ENCODE measurements at regions not wholly inside any gene's neighbourhood (a gene's known extent, or its start where the extent isn't known, plus 50 kb on each side); places are given as distances from the start of the nearest gene placed in this dataset.

- Mint-ChIP-seq H3K27me3 (peaks cover 2 to 22% (median 13%) of the 10 kb centered on the region in 5 donors), H3K4me3 (no peak overlapping the region), H3K36me3 (no peaks in the 10 kb centered on the region), H3K27ac (no peak overlapping the region), H3K4me1 (no peaks in the 10 kb centered on the region), H3K9me3 (peaks cover 0 to 8% (median 2%) of the 10 kb centered on the region in 9 donors)
- POLR2A ChIA-PET = no interaction called here
- ATAC-seq (no peak), DNase-seq (no peak)
These were observed 658.4 kb upstream of the CELF2 start for GRCh38 chr10:10359263-10359662.

DNA sequence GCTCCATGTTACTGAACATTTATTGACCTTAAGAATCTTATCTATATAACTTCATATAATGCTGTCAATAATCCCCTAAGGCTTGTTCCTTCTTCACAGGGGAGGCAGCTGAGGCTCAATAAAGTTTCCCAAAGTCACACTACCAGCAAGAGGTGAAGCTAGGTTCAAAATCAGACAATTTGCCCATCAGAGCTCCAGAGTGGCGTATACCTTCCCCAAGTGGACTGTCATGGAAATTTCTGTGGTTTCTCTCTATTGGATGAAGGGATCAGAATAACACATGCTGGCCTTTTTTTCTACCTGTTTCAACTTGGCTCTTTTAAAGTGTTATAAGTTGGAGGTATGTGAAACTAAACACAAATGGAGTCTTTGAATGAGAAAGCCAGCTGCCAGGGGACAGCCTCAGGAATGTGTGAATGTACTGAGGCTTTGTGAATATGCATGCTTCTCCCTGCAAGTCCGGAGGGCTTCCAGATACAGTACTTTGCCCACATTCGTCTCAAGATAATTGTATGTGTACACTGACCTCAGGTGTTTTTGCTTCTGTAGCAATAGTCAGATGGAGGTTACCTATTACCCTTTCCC lies 656.3 kb upstream of the CELF2 start:
- DNase-seq (no peak), ATAC-seq (no peak)
- Mint-ChIP-seq H3K27me3 (peaks cover 2 to 22% (median 15%) of the 10 kb centered on the region in 5 donors), H3K9me3 (peaks cover 0 to 8% (median 2%) of the 10 kb centered on the region in 9 donors), H3K27ac (no peak overlapping the region), H3K4me1 (no peaks in the 10 kb centered on the region), H3K36me3 (no peaks in the 10 kb centered on the region), H3K4me3 (no peak overlapping the region)
- POLR2A ChIA-PET = no interaction called here

GRCh38 chr10:10362800-10363199 lies 654.9 kb upstream of the CELF2 start:
- Mint-ChIP-seq H3K4me3 (no peak overlapping the region), H3K36me3 (no peaks in the 10 kb centered on the region), H3K4me1 (no peaks in the 10 kb centered on the region), H3K27me3 (peaks cover 2 to 32% (median 15%) of the 10 kb centered on the region in 5 donors), H3K9me3 (peaks cover 0 to 8% (median 4%) of the 10 kb centered on the region in 9 donors), H3K27ac (no peak overlapping the region)
- DNase-seq (no peak), ATAC-seq (no peak)
- POLR2A ChIA-PET = no interaction called here

GRCh38 chr10:10363217-10363616 lies 654.5 kb upstream of the CELF2 start:
- Mint-ChIP-seq H3K27ac (no peak overlapping the region), H3K4me1 (no peaks in the 10 kb centered on the region), H3K9me3 (peaks cover 0 to 7% (median 4%) of the 10 kb centered on the region in 9 donors), H3K4me3 (no peak overlapping the region), H3K36me3 (no peaks in the 10 kb centered on the region), H3K27me3 (peaks cover 4 to 32% (median 15%) of the 10 kb centered on the region in 5 donors)
- no peak for ATAC-seq
- DNase-seq = no peak
- POLR2A ChIA-PET = no interaction called here

DNA sequence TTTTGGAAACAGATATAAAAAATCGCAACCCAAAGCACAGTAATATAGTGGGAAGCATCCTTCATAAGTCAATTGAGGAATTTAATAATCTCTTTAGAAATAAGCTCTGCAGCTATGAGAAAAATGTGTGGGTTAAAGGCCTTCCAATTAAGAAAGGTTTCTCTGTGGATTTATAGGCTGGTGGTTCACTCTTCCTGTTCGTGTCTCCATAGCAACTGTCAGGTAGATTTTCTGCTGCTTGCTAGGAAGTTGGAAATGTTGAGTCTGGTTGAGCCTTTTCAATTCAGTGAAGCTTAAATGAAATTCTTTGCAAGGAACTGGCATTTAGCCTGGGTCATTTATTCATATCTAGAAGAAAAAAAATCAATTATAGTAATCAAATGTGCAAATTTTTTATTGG lies 652.8 kb upstream of the CELF2 start:
- no peak for ATAC-seq
- no peaks in the 10 kb centered on the region for H3K36me3 Mint-ChIP-seq
- H3K4me3 Mint-ChIP-seq = no peak overlapping the region
- peaks cover 8 to 48% (median 14%) of the 10 kb centered on the region in 5 donors for H3K27me3 Mint-ChIP-seq
- H3K9me3 Mint-ChIP-seq = peaks cover 0 to 2% (median 0%) of the 10 kb centered on the region in 9 donors
- no peak overlapping the region for H3K27ac Mint-ChIP-seq
- POLR2A ChIA-PET = no interaction called here
- H3K4me1 Mint-ChIP-seq = no peaks in the 10 kb centered on the region
- DNase-seq = no peak

DNA sequence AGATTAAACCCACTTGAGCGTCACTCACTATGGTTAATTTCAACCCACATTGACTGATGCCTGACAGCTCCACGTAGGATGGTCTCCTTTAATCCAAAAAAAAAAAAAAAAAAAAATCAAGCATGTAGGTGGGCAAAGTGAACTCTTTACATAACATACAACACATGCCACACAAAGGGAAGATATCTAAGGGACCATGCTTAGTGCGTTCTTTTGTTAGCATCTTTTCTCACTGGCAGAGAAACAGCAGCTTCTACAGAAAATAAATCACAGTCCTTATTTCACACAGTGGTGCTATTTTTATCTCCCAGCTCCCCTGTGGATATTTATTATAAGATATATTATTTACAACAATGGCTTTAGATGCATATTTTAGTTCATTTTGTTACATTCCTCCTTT lies 652.0 kb upstream of the CELF2 start:
- POLR2A ChIA-PET = no interaction called here
- Mint-ChIP-seq H3K36me3 (no peaks in the 10 kb centered on the region), H3K27me3 (peaks cover 7 to 56% (median 11%) of the 10 kb centered on the region in 5 donors), H3K4me1 (no peaks in the 10 kb centered on the region), H3K27ac (no peak overlapping the region), H3K4me3 (no peak overlapping the region), H3K9me3 (peaks cover 0 to 2% (median 0%) of the 10 kb centered on the region in 9 donors)
- no peak for DNase-seq
- no peak for ATAC-seq

DNA sequence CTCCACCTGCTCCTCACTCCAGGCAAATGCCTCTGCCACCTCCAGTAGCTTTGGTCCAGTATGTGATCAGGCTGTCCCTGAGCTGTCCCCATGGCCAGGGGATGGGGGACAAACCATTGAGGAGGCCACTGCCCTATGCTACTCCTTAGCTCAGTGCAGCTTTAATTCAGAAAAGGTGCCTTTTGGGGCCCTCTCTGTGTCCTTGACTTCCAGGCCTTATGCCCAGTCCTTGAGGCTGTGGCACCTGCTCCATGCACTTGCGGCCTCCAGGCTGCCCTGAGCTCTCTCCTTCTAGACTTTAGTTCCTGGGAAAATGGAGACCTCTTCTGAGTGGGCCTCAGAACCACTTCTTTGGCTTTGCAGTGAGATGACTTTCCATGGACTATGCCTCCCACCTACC lies 650.8 kb upstream of the CELF2 start:
- peaks cover 0 to 2% (median 0%) of the 10 kb centered on the region in 9 donors for H3K9me3 Mint-ChIP-seq
- H3K36me3 Mint-ChIP-seq = no peaks in the 10 kb centered on the region
- H3K4me1 Mint-ChIP-seq = no peaks in the 10 kb centered on the region
- no peak for ATAC-seq
- no peak overlapping the region for H3K4me3 Mint-ChIP-seq
- DNase-seq = no peak
- peaks cover 7 to 54% (median 11%) of the 10 kb centered on the region in 5 donors for H3K27me3 Mint-ChIP-seq
- POLR2A ChIA-PET = no interaction called here
- H3K27ac Mint-ChIP-seq = no peak overlapping the region

- Mint-ChIP-seq H3K4me1 (no peaks in the 10 kb centered on the region), H3K36me3 (no peaks in the 10 kb centered on the region), H3K9me3 (peaks cover 0 to 2% (median 0%) of the 10 kb centered on the region in 9 donors), H3K27me3 (peaks cover 7 to 50% (median 11%) of the 10 kb centered on the region in 5 donors), H3K4me3 (no peak overlapping the region), H3K27ac (no peak overlapping the region)
- no peak for ATAC-seq
- POLR2A ChIA-PET = no interaction called here
- no peak for DNase-seq
These were observed 650.4 kb upstream of the CELF2 start for GRCh38 chr10:10367264-10367663.

DNA sequence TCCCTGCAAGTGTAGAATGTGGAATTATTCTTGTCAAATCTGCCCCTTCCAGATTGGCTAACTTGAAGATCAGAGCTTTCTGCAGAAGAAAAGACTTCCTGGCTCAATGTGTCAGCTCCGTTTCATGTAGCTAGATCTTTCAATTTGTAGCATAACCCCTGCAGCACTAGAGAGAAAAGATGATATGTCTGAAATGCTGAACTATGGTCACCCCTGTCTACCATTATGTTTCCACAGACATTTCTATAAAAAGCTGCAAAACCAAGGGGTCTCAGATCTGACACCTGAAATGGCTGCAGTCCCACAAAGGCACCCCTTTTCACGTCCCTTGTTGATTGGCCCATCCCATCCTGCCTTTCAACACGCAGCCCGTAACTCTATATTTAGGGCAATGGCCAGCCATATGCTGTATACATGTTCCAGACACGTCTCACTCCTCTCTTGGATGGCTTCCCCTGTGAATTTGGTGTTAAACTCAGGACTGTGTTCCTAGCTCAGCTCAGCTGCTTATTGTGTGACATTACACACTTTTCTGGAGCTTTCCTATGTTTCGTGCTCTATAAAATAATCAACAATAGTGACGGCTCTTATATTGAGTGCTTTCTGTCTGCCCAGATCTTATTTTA lies 648.6 kb upstream of the CELF2 start:
- H3K4me3 Mint-ChIP-seq = no peak overlapping the region
- H3K9me3 Mint-ChIP-seq = peaks cover 0 to 4% (median 0%) of the 10 kb centered on the region in 9 donors
- peaks cover 5 to 34% (median 17%) of the 10 kb centered on the region in 5 donors for H3K27me3 Mint-ChIP-seq
- DNase-seq = no peak
- POLR2A ChIA-PET = no interaction called here
- no peaks in the 10 kb centered on the region for H3K36me3 Mint-ChIP-seq
- H3K27ac Mint-ChIP-seq = no peak overlapping the region
- ATAC-seq = no peak
- H3K4me1 Mint-ChIP-seq = no peaks in the 10 kb centered on the region

DNA sequence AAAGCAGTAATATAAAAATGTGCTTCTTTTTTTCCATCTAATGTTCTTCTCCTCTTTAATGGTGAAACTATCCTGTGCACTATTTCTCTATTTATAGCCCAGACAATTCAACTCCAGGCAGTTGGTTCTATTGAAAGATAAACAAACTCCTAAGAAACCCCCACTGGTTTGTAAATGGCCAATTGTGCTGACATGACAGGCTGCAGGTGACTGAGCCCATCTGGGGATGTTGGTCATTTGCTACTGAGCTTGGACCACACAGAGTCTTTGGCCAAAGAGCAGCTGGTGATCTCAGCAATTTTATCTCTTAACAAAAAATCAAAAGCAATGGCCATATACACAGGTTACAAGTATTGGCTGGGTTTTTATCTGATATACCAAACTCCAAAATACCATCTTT lies 631.8 kb upstream of the CELF2 start:
- H3K27me3 Mint-ChIP-seq = peaks cover 0 to 16% (median 7%) of the 10 kb centered on the region in 5 donors
- no peak overlapping the region for H3K4me3 Mint-ChIP-seq
- no peaks in the 10 kb centered on the region for H3K36me3 Mint-ChIP-seq
- no peak for ATAC-seq
- DNase-seq = no peak
- no peaks in the 10 kb centered on the region for H3K4me1 Mint-ChIP-seq
- peaks cover 0 to 11% (median 0%) of the 10 kb centered on the region in 9 donors for H3K9me3 Mint-ChIP-seq
- H3K27ac Mint-ChIP-seq = no peak overlapping the region
- POLR2A ChIA-PET = no interaction called here

- H3K36me3 Mint-ChIP-seq = no peaks in the 10 kb centered on the region
- no peak for ATAC-seq
- no peak overlapping the region for H3K27ac Mint-ChIP-seq
- peaks cover 0 to 23% (median 5%) of the 10 kb centered on the region in 5 donors for H3K27me3 Mint-ChIP-seq
- POLR2A ChIA-PET = no interaction called here
- H3K4me3 Mint-ChIP-seq = no peak overlapping the region
- H3K9me3 Mint-ChIP-seq = peaks cover 0 to 10% (median 0%) of the 10 kb centered on the region in 9 donors
- no peaks in the 10 kb centered on the region for H3K4me1 Mint-ChIP-seq
- no peak for DNase-seq
These were observed 628.5 kb upstream of the CELF2 start for GRCh38 chr10:10389182-10389581.

DNA sequence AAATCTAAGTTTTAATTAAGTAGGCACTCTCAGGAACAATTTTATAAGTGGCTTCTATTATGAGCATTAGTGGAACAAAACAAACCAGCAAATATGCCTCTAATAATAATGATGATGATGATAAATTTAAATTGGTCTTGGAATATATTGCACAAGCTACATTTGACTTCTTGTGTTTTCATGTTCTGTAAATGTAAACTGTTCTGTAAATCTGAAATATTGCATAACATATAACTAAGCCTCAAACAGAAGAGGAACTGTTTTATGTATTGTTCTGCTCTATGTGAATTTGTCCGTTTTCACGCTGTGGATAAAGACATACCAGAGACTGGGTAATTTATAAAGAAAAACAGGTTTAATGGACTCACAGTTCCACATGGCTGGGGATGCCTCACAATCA lies 625.2 kb upstream of the CELF2 start:
- no peaks in the 10 kb centered on the region for H3K36me3 Mint-ChIP-seq
- no peak overlapping the region for H3K4me3 Mint-ChIP-seq
- H3K27me3 Mint-ChIP-seq = peaks cover 0 to 23% (median 6%) of the 10 kb centered on the region in 5 donors
- ATAC-seq (no peak), DNase-seq (no peak)
- H3K27ac Mint-ChIP-seq = no peak overlapping the region
- H3K4me1 Mint-ChIP-seq = no peaks in the 10 kb centered on the region
- H3K9me3 Mint-ChIP-seq = peaks cover 0 to 10% (median 0%) of the 10 kb centered on the region in 9 donors
- POLR2A ChIA-PET = no interaction called here

DNA sequence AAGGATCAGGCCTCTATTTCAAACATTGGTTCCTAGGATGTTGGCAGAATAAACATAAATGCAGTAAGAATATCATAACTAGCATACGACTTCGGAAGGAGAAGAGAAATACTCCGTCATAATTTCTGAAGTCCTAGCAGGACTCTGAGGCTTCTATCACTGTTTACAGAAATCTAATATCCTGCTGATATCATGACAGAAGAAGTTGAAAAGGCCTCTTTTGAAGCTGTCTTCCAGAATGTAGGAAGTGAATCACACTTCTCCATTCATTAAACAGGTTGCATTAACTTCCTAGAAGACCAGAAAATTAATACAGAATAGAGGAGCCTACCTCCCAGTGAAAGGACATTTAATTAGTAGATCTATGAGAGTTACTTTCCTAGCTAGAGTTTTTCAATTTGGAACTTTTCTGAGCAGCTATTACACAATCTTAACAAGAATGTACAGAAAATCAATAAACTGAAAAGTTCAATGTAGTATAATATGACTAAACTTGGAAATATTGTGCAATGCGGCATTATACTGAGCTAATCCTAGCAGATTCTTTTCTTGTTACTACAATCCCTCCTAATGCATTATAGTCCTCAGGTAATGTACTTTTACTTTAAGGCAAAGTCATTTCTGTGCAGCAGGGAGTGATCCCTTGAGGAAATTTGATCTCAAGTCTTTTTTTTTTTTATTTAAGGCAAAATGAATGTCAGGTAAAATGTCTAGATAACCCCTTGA lies 622.6 kb upstream of the CELF2 start:
- H3K9me3 Mint-ChIP-seq = peaks cover 0 to 10% (median 0%) of the 10 kb centered on the region in 9 donors
- no peak for ATAC-seq
- H3K36me3 Mint-ChIP-seq = no peaks in the 10 kb centered on the region
- DNase-seq = no peak
- no peaks in the 10 kb centered on the region for H3K4me1 Mint-ChIP-seq
- POLR2A ChIA-PET = no interaction called here
- H3K27ac Mint-ChIP-seq = no peak overlapping the region
- H3K27me3 Mint-ChIP-seq = peaks cover 3 to 23% (median 6%) of the 10 kb centered on the region in 5 donors
- no peak overlapping the region for H3K4me3 Mint-ChIP-seq

Data from naive thymus-derived CD8-positive, alpha-beta T cell (primary cell).